ENCODE measurements at regions not wholly inside any gene's neighbourhood (a gene's known extent, or its start where the extent isn't known, plus 50 kb on each side); places are given as distances from the start of the nearest gene placed in this dataset.

DNA sequence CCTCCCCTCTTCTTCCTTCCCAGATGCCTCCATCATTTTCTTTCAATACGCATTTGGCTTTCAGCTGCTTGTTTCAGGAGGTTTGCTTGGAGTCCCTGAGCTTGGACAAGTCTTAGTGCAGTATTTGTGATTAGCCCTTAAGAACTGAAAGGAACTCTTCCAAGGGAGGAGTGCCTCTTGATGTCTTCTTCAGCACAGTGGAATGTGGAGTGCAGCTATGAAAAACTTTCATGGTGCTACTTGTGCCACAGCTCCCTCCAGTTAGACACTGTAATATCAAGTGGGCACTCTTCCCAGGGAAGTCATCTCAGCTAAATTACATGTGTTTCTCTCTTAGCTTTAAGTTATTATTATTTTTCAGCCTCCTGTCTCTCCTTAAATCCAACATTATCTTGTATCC, 173.1 kb downstream of the NECTIN3 start:
- ATAC-seq = no peak

DNA sequence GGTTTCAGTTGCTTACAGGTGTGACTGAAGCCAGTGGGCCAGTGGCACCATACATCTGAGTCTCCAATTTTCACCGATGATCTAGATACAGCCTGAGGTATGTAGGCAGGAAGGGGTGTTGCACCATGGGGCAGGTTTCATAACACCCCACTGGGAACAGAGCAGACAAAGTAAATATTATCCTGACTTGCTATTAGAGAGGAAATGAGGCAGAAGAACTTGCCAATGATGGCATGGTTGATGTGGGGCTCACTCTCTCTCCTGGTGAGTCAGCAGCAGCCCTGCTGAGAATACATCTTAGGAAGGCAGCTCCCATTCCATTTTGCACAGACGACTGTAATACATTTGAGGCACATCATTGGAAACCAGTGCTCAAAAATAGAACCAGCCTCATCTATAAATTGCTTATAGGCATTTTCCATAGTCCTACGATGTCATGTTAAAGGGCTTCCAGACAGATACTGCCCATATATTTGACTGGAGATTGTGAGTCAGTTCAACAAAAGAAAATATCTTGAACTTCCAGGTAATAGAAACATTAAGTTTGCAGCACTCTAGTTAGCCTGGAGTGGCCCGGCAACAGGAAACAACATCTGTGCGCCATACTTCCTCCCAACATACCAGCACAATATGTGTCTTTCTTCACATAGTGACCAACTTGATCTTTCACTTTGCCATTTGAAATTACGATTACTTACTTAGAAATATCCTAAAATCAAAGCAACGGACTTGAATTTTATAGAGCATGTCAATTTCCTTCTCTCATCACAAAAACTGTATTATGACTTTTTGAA, 175.5 kb downstream of the NECTIN3 start:
- DNase-seq (ENCODE audit: low spot score) (no peak), ATAC-seq (peak; percentile 59)

More for the DNA sequence above, 173.1 kb downstream of the NECTIN3 start:
- DNase-seq (ENCODE audit: low spot score) = no peak

DNA sequence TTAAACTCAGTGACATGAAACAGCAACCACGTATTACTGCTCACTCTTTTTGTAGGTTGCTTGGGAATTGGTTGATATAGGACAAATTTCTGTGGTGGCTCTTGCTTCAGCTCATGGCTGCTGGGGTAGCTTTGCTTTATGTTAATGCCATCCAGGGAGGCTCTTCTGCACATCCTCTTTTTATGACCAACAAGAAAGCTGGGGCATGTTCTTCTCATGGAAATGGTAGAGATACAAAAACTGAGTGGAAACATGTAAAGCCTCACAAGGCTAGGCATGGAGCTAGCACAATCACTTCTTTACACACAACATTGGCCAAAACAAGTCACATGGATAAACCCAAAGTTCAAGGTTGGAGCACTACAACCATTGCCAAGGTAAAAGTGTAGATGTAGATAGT, 176.8 kb downstream of the NECTIN3 start:
- no peak for ATAC-seq
- DNase-seq (ENCODE audit: low spot score) = no peak

DNA sequence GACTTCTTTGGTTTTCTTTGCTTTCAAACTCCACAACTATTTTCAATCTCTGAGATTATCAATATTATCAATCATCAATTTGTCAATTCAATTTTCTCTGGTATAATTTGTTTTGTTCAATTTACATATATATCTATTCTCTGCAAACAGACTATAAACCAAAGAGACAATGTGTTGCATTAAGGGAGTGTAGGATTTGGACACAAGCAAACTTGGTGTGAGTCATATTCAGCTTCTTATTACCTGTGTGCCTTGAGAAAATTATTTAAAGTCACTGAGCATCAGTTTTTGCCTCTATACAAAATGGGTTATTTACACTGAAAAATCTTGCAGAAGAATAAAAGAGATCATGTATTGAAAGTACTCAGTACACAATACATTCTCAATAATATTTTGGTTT, 177.8 kb downstream of the NECTIN3 start:
- ATAC-seq = no peak
- DNase-seq (ENCODE audit: low spot score) = no peak

DNA sequence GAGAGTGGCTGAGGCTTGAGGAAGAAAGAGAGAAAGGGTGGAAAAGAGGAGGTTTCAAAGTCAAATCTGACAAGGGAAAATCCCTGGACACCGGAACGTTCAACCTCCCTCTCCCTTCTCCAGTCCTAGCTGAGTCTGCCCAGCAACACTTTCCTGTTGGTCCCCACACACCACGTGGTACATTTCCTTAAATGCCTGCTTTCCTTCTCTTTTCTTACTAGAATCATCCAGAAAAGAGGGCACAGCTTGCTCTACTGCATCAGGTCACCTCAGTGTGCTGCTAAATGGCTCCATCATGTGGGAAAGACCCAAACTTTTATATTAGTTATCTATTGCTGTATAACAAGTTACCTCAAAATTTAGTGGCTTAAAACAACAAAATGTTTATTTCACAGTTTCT, 181.2 kb downstream of the NECTIN3 start:
- no peak for DNase-seq (ENCODE audit: low spot score)
- ATAC-seq = peak; percentile 58

DNA sequence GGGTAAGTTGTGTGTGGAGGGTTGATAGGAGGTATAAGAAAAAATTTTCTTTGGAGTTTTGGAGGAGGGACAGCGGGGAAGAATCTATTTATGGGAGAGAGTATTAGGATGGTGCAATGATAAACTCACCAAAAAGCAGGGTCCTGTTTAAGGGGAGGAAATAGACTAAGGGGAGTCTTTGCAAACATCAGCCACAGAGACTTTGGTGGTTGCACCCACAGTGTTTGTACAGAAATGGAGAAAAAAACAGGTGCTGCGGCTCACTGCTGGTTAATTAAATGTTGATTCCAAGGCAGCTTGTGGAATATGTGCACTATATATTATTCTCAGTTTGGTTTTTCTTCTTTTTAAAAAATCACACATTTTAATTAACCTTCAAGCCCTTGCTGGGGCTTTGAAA, 182.1 kb downstream of the NECTIN3 start:
- ATAC-seq = no peak
- no peak for DNase-seq (ENCODE audit: low spot score)

DNA sequence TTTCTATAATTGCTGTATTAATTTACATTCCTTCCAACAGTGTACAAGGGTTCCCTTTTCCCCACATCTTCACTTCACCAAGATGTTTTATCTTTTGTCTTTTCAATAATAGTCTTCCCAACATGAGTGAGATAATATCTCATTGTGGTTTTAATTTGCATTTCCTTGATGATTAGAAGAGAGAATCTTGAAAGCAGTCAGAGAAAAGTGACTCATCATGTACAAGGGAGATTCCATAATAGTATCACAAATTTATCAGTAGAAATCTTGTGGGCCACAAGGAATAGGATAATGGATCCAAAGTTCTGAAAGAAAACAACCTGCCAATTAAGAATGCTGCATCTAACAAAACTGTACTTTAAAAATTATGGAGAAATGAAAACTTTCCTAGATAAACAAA, 189.3 kb downstream of the NECTIN3 start:
- DNase-seq (ENCODE audit: low spot score) (no peak), ATAC-seq (no peak)

DNA sequence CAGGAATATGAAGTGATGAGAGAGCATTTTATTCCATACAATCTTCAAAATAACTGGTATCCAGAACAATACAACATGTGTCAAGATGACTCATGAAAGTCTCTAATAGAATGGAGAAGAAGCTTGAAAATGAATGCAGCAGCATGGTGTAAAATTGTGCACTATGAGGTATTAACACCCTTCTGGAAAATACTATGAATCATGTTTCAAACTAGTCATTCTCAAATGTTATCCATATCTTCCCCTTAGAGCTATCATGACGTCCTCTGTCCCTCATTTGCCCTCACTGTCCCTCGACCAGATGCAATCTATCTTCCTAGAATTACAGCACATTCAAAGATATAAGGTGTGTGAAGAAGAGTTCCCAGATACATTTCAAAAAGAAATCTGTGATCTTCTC, 198.2 kb downstream of the NECTIN3 start:
- DNase-seq (ENCODE audit: low spot score) = no peak
- ATAC-seq = no peak

- DNase-seq (ENCODE audit: low spot score) (no peak), ATAC-seq (no peak)
Measured at GRCh38 chr3:111277226-111277625, 205.6 kb downstream of the NECTIN3 start.

DNA sequence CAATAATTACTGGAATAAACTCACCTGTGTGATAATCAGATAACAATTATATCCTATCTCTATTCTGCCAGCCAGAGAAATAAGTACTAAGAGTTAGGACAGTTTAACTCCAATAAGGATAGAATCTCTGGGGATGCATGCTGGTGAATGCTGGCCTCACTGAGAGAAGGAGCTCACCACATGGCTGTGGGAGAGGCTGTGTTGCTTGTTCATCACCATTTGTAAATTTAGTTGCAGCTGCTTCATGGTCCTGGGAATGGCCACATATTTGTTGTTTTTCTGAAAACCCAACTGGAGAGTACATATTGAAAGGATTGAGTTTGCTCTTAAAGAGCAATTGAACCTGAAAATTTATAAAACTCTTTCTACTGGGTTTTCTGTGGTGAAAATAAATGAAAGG, 207.3 kb downstream of the NECTIN3 start:
- ATAC-seq (no peak), DNase-seq (ENCODE audit: low spot score) (no peak)

DNA sequence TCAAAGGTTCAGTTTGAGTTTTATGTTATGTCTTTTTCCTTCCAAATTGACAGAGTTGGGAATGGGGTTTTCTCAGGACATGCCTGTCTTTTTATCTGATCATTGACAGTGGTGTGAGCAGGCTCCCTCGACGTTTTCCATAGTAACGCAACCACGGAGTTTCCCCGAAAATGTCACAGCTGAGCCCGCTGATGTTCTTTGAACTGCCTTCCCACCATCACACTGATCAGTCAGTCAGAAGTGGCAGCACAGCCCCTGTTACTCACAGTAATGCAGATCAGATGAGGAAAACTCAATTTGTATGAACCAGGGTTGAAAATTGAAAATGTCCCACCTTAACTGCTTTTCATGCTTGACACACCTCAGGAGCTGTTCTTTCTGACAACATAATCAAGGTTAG, 210.4 kb downstream of the NECTIN3 start:
- no peak for DNase-seq (ENCODE audit: low spot score)
- no peak for ATAC-seq

GRCh38 chr3:111283165-111283564, 211.5 kb downstream of the NECTIN3 start:
- no peak for DNase-seq (ENCODE audit: low spot score)
- no peak for ATAC-seq

DNA sequence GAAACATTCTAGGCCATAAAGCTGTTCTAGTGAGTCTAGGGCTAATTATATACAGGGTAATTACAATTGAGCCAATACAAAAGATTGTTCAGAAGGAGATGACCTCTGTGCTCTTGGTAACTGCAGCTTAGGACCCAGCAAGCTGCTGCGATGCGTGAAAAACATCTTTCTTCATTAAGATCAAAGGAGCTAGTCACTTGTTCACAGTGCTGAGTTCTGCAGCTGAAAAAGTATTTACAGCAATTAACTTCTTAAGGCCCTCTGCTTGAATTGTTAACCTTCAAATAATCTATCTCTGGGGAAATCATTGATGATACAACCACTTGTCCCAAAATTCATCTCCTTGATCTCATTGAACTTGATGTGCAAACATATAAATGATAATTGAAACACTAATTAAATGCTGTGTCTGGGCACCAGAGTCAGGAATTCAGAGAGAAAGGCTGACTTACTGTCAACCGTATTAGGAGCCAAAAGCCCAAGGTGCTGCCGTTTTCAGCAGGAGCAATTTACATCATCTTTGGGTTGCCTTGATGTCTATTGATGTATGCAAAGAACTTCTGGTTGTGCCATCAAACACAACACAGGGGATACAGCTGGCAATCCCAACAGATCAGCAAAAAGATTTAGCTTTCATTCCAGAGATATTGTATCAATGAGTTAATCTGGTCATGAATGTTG, 213.0 kb downstream of the NECTIN3 start:
- DNase-seq (ENCODE audit: low spot score) = no peak
- ATAC-seq = no peak

GRCh38 chr3:111285184-111285538, 213.5 kb downstream of the NECTIN3 start:
- DNase-seq (ENCODE audit: low spot score) (no peak), ATAC-seq (no peak)

DNA sequence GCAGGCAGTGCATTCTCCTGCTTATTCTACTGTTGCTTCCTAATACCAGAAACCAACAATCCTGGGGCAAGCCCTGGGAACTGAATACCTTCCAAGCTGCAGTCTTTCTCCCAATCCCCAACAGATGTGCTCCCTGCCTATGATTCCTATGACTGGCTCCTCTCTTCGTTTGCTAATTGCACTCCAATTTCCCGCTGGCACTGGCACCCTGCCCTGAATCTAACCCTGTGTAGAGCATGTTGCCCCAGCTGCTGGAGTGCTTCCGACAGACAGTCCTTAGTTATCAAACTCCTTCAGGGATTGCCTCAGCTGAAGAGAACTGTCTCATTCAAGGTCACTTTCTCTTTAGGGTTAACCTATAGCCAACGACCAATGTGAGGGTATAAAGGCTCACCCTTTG, 214.1 kb downstream of the NECTIN3 start:
- no peak for DNase-seq (ENCODE audit: low spot score)

GRCh38 chr3:111286746-111287145, 215.1 kb downstream of the NECTIN3 start:
- DNase-seq (ENCODE audit: low spot score) (no peak), ATAC-seq (no peak)

More for the DNA sequence above, 214.1 kb downstream of the NECTIN3 start:
- no peak for ATAC-seq

DNA sequence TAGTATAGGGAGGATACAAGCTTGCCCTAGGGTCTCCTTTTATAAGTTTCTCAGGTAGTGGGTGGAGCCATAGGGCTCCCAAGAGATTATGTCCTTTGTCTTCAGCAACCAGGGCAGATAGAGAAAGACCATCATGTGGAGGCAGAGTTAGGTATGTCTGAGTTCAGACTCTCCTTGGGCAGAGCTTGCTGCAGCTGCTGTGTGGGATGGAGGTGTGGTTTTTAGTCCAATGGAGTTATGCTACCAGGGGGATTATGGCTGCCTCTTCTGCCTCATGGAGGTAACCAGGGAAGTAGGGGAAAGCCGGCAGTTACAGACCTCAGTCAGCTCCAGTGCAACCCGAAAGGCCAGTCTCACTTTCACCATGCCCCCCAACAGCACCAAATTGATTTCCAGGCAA, 220.5 kb downstream of the NECTIN3 start:
- no peak for ATAC-seq

DNA sequence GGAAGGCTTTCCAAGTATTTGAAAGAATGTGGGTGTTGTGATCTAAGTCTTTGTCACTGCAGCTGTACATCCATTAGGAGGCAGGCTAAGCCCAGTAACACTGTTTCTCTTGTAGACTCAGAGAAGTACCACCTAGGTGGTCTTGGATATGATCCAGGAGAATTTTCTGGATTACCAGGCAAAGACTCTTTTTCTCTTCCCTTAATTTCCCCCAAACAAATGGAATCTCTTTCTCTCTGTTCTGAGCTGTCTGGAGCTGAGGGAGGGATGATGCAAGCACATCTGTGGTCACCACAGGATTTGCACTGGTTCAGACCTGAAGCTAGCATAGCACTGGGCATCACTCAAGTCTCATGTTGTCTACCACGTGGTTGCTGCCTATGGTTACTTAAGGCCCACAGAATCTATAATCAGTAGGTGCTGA, 227.6 kb downstream of the NECTIN3 start:
- DNase-seq (ENCODE audit: low spot score) (no peak), ATAC-seq (no peak)

More for the DNA sequence above, 220.5 kb downstream of the NECTIN3 start:
- DNase-seq (ENCODE audit: low spot score) = no peak

- ATAC-seq (no peak), DNase-seq (ENCODE audit: low spot score) (no peak)
Measured at GRCh38 chr3:111301238-111301798, 229.7 kb downstream of the NECTIN3 start.

GRCh38 chr3:111302063-111302462, 230.4 kb downstream of the NECTIN3 start:
- no peak for DNase-seq (ENCODE audit: low spot score)
- no peak for ATAC-seq

GRCh38 chr3:111303760-111304159, 232.1 kb downstream of the NECTIN3 start:
- DNase-seq (ENCODE audit: low spot score) (no peak), ATAC-seq (no peak)

DNA sequence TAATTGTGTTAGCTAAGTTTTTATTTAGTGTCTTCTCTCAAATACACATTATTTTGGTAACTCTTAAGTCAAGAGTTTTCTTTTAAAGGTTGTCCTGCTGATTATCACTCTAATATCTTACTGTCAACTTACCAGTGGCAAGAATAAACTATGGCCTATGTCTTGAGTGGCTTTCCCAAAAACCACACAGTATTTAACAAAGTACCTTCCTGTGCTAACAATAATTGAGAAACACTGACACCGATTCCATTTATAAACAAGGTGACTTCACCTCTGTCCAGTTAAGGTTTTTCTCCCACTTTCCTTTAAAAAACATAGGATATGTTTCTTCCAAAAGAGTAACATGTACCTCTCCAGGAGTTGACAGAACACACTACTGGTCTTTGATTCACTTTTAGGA, 234.3 kb upstream of the CD96 start:
- ATAC-seq = no peak
- DNase-seq (ENCODE audit: low spot score) = no peak
